NCI-H1105 (cell line): ENCODE measurements at regions not wholly inside any gene's neighbourhood (a gene's known extent, or its start where the extent isn't known, plus 50 kb on each side); places are given as distances from the start of the nearest gene placed in this dataset.
"Not testable (repeated sequence)": the region's sequence is repeated elsewhere in the genome, so short reads cannot be mapped to it uniquely, and the experiment has no call there.

ENCODE experiments used
- DNase-seq: peaks from one replicate; lab custom pipeline; 2025; lab: John Stamatoyannopoulos, UW

DNA sequence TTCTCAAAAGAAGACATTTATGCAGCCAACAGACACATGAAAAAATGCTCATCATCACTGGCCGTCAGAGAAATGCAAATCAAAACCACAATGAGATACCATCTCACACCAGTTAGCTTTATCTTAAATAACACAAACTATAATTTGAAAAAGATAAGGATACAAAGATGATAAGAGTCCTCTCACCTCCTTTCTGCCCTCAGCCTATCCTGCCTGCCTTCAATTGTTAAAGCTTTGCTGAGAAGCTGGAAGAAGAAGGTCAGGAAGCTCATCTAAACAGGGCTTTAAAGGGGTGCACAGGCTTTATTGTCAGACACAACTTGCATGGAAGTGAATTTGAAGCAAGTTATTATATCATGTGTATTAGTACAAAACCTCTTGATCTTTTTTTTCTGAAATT lies 676.3 kb upstream of the GOT2 start:
- DNase-seq = no peak

DNA sequence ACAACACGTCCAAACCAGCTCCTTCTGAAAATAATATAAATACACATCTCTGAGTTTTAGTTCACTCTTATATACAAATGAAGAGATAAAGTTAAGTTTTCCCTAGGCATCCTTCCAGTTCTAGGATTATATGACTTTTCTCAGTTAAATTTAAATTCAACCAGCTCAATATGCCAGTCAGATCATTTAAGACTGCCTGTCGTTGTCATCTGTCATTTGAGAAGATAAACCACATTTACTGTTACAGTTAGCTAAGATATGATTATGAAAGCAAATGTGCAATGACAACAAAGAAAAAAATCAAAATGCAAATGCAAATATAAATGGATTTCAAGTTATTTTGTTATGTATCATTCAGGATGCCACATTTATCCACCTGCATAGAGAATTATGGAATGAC lies 671.7 kb upstream of the GOT2 start:
- no peak for DNase-seq

DNA sequence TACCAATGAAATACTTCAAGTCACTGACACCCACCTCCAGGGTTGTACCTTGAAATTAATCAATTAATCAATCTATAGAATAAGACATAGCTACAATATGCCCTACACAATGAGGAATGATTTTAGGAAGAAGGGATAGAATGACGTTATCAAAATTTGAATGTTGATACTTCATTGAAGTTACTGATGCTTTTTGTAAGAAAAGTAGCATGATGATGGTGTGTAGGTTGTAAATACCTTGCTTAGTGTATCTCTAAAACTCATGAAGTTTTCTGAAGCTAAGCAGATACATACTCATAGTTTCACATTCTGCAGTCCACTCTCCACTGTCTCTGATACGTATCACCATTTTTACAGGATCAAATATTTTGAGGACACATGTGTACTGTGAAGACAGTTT lies 670.4 kb upstream of the GOT2 start:
- no peak for DNase-seq

DNA sequence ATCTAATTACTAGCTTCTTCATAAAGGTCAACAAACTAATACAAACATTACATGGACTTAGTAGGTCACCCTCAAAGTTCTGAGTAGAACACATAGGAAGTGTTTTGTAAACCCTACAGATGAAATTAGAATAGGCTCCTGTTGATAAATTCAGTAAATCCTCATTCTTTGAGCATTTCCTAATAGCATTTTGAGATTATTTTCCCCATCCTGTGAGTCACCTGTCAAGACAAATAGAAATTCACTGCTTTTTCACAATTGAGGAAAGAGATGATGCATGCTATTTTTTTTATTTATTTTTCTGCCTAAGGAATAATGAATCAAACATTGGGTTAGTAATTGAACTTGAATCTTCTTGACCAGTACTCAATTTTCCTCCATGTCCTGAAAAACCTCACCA lies 666.7 kb upstream of the GOT2 start:
- no peak for DNase-seq

DNA sequence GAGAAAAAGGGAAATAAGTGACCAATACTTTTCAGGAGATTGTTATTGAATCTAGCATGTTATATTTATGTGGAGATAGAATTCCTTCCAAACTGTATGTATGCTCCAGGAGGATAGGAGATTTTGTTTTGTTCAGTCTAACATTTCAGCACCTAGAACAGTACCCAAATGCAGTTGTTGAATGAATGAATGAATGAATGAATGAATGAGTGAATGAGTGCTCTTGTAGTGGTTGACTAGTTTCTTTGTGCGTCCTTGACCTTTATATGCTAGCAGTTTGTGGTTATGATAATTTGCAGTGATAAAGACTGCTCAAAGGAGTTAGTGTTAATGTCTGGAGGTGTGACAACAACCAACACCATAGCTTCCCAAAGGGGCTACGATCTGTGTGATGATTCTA lies 663.5 kb upstream of the GOT2 start:
- no peak for DNase-seq

DNA sequence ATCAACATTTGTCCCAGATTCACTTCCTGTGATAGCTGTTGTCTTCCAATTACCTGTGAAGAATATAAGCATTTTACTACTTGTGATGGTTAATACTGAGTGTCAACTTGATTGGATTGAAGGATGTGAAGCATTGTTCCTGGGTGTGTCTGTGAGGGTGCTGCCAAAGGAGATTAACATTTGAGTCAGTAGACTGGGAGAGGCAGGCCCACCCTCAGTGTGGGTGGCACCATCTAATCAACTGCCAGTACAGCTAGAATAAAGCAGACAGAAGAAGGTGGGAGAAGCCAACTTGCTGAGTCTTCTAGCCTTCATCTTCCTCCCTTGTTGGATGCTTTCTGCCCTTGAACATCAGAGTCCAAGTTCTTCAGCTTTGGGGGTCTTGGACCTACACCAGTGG lies 660.4 kb upstream of the GOT2 start:
- no peak for DNase-seq

DNA sequence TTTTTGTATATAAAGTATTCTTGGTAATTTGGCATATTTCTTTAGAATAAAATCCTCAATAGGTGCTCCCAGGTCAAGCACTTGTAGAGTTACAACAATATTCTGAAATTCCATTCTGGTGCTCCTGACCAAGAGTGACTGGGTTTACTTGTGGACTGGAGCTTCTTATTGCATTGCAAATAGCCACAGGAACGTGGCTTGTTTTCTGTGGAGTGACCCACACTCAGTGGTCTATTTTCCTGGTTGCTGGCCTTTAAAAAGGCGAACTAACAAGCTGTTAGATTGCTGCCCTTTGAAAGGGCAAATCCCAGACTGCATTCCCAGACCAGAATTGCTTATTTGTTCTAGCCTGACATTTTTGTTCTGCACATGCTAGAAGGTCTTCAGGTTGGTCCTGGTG lies 658.8 kb upstream of the GOT2 start:
- DNase-seq = no peak

DNA sequence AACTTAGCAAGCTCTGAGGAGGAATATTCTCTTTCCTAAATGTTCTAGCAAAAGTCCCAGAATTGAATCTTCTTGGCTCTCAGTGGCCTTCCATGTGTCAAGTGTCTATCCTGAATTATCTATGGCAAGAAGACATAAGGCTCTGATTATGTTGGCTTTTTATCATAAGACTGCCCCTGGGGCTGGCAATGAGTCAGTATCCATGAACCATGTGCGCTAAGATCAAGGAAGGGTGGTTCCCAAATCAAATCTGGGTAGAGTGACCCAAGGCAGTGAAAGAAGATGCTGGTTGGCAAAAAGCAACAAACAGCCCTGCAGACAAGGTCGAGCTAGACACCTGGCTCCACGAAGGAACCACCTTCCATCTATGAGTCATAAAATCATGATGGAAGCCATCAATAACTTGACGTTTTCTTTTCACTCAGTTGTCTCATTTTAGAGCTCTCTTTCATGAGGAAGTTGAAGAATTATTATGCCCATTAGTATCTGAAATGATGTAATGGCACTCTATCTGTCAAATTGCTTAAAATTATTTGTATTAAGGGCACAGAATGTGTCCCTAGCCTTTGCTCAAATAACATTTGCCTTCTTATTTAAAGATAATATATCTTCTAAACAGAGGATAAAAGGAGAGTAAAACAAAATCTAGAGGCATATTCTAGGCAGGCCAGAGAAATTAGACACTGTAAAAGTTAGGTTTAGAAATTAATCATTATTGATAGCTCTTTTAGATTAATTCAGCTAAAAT lies 657.7 kb upstream of the GOT2 start:
- no peak for DNase-seq

DNA sequence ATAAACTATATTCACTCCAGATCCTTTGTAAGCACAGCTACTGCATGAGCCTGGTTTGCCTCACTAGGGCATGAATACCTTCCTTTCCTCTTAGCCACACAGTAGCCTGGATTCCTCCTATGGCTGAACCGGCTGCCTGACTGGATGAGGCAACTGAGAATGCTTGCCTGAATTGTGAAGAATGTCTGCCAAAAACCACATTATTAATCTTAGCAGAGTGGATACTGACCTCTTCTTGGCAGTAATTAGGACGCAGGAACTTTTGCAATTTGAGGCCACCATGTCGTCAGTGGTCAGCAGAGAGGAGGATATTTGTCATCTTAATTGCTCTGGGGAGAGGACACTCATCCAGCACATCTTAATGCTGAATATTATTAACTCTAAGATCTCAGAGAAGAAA lies 651.8 kb upstream of the GOT2 start:
- DNase-seq = no peak

DNA sequence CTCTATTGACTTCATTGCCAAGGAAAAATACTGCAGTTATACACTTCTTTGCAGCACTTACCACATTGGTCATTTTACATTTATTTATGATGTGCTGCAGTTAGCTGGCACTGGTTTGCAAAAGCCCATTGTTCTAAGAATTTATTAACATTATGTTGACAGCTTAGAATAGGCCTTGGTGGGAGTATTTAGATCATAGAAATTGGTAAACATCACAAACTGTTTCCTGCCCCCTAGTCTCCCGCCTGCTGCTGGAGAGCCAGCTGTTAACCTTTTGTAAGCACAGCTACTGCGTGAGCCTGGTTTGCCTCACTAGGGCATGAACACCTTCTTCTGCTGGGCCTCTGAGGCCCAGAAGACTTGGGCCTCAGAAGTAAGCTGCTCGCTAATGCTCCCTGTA lies 651.4 kb upstream of the GOT2 start:
- DNase-seq = no peak

DNA sequence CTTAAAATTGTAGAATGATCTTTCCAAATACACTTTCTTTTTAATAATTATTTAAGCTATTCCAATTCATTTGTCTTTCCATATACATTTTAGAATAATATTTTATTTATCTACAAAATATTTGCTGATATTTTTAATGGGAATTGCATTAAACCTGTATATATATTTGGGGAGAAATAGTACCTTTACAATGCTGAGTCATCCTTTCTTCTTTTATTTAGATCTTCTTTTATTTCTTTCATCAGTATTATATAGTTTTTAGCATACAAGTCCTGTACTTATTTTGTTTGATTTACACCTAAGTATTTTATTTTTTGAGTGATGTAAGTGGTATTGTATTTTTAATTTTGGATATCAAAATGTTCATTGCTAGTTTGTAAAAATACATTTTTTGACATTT lies 639.5 kb upstream of the GOT2 start:
- DNase-seq = no peak

DNA sequence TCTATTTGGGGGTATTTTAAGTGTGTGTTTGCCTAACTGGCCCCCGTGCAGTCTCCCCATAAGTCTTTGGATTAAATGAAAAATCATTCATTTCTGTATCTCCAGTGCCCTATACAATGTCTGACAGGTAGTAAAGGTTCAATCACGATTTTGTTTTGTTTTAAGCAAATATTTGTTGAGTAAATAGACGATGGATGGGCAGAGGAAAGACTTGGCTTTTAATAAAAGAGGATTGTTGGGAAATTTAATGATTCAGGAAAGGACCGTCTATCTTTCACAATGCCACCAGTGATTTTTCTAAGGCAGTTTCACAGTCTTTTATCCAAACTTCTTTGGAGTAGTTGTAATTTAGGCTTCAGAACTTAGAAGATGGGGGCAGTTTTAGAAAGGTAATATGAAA lies 636.6 kb upstream of the GOT2 start:
- DNase-seq = no peak

DNA sequence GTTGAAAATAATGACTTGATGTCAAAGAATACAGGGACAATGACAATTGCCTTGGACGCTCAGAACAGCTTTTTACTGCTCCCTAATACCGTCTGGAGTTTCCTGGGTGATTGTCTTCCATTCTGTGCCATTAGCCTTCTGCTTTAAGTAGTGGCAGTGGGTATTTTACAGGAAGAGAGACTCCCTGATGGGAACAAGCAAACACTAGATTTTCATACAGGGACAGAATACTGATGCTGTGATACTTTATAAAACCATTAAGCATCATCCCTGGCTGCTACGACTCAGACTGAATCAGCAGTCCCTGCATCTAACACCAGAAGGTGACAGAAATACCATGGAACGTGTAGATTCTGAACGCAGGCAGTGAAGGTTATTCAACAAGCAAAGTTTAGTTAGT lies 635.4 kb upstream of the GOT2 start:
- no peak for DNase-seq

DNA sequence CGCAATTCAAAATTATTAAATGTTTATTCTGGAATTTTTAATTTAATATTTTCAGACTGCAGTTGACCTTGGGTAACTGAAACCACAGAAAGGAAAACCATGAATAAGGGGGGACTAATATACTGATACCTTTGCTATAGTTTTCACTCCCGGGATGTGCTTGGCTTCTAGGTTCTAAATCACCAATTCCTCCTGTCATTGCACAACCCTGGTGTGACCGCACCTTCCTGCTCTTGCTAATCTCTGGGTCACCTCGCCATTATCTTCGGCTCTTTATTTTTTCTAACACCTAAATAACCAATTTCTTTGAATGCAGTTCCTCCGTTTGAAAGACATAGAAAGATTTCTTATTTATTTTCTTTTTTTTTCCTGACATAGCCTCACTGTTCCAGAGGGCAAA lies 634.5 kb upstream of the GOT2 start:
- DNase-seq = no peak

DNA sequence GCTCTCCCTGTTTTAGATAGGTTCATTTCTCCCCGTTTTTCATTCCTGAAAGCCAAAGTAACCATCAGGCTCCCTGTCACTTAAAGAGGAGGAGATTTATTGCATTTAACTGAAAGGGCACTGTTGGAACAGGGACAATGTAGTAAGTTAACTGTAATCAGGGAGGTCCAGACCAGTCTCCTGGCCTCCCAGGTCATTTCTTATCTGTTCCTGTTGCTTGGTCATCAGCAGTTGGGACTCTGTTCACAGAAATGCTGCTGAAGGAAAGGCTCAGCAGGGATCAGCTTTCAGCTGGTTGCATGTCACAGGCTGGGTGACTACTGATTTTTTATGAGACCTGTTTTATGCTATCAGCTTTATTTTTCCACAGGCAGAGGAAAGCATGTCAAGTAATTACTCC lies 622.6 kb upstream of the GOT2 start:
- DNase-seq = no peak

DNA sequence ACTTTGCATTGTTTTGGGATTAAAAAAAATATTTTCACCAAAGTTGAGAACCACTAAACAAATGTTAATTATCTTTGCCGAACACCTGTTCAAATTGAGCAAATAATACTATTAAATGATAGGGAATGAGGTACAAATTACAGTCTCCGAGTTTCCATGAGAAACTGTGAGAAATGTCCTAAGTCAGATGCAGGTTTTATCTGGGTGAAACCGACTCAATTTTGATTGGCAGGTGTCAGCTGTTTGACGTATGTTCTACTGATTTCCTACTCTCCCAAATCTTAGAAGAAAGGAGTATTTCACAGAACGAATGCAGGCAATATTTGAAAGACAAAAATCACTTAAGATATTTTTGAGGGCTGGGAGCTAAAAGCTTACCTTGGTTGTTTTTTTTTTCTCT lies 622.0 kb upstream of the GOT2 start:
- no peak for DNase-seq

DNA sequence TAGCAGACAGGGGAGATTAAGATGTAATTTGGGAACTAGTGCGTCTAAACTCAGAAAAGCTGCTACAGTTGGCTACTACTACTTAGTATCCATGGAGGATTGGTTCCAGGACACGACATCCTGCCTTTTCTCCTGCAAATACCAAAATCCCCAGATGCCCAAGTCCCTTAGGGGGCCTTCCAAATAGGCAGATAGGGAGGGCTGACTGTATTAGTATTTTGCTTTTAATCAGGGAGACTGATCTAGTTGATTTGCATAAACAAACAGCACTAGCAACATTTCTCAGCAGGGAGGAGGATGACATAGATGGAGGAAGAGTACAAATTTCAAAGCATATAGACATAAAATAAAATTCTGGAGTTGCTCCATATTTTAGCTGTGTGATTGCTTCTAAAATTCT lies 621.6 kb upstream of the GOT2 start:
- no peak for DNase-seq

DNA sequence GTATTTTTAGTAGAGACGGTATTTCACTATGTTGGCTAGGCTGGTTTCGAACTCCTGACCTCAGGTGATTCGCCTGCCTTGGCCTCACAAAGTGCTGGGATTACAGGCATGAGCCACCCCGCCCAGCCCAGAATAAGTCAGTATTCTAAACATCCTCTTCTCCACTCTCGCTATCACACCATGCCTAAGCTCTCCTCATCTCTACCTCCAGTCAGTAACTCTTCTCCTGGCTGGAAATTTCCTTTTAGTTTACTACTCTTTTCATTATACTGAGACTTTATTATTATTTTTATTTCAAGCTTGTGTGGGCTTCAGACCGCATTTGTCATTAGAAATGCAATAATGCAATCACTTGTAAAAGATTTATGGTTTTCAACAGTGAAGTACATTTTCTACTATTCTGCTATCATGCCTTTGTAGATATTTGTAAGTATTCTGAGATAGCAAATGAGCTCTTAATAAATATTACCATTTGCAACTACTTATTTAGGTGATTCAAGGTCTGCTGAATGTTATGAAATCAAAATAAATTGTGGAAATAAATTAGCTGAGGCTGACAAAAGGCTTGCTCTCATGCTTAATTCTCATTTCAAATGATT lies 617.3 kb upstream of the GOT2 start:
- DNase-seq = no peak

DNA sequence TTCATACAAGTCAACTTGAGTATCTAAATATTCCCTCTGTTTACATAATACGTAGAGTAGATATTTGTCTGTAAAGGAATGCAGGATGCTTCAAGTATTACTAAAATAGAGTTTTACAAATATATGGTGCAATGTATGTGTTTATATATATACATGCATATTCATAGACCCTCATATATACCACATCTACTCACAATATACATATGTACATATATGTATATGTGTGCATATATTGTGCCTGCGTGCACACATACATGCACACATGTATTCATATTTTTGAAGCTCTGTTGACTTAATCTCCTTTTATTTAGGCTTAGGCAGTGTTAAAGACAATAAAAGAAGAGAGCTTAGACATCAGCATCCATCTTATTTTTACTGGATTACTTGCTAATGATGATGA lies 616.6 kb upstream of the GOT2 start:
- no peak for DNase-seq

DNA sequence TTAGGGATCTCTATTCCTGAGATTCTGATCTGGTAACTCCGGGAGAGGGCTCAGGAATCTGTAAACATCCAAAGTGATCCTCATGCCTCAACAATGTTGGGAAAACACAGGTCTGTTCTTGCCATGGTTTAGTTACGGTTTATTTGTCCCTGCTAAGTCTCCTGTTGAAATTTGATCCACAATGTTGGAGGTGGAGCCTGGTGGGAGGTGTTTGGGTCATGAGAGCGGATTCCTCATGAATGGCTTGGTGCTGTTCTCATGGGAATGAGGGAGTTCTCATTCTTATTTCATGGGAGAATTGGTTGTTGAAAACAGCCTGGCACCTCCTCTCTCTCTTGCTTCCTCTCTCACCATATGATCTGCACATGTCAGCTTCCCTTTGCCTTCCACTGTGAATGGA lies 608.6 kb upstream of the GOT2 start:
- DNase-seq = no peak

DNA sequence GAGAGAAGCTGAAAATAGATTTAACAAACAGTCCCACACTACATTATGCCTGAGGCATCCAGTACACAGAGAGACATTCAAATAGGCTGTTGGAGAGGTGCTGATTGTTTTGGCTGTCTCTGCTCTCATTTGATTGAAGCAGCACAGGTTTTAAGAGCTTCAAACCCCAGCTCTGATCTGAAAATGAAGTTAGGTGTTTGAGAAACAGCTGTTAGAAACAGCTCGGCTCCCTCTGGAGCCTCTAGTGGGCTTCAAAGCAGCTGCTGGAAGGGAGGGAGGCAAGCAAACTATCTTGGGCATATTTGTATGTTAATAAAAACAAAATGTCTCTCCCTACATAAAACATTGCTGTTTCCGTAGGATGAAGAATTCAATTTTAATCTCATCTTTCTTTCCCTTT lies 607.3 kb upstream of the GOT2 start:
- DNase-seq = no peak

DNA sequence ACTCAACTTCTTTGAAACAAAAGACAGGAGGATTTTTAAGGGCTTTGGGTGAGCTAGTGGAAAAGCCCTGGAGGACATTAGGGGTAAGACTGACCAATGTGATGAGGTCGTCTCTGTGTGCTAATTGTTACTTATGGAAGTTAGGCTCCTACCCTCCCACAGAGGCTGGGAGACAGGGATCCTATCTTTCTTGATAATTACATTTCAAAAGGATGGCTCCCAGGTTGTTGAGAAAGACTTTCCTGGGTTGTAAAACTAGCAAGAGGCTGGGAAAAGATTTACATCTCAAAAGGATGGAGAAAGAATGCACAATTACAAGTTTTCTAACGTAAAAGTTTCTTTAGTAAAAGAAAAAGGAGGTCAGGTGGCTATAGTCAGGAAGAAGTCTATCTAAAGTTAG lies 605.8 kb upstream of the GOT2 start:
- no peak for DNase-seq

DNA sequence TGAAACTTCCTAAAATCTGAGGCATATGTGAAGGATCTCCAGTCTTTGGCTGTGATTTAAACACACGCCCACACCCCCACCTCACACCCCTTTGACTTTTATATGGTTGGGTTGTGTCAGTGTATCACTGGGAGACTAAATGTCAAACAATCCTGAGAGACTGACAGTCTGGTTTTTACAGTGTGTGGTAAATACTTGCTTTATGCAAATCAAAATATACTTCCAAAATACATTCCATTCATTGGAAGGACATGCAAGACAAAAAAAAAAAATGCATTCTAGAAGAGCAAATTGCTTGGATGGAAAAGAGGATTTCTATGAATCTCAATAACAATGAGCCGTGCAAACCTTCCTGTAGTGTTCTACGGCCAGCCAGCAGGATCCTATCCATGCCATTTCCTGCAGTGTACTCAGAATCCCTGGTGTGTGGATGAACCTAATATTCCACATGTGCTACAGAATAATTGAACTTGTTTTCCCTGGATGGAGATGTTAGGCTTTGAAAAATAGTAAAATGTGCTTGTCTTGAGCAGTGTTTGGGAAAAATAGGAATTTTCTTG lies 602.1 kb upstream of the GOT2 start:
- DNase-seq = no peak

DNA sequence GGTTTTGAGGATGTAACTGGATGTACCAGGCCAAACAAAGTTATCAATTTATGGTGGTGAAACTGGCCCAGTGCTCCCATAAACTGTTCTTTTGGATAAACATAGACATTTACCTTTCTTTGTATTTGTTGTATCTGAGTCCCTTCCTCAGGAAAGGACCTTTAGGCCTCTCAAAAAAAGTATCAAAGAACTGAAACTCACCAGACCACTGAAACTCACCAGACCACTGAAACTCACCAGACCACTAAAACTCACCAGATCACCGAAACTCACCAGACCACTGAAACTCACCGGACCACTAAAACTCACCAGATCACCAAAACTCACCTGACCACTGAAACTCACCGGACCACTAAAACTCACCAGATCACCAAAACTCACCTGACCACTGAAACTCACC lies 597.6 kb upstream of the GOT2 start:
- DNase-seq = not testable (repeated sequence)
